ENCODE measurements at regions not wholly inside any gene's neighbourhood (a gene's known extent, or its start where the extent isn't known, plus 50 kb on each side); places are given as distances from the start of the nearest gene placed in this dataset.

- intact Hi-C loops (cut with micrococcal nuclease) = no loop called here
Observed at GRCh38 chr3:72470904-72471417, 377.3 kb downstream of the SHQ1 start.

- intact Hi-C loops (cut with micrococcal nuclease) = no loop called here
Observed at GRCh38 chr3:72465853-72466252, 382.4 kb downstream of the SHQ1 start.

- intact Hi-C loops (cut with micrococcal nuclease) = no loop called here
Observed at GRCh38 chr3:72463083-72463482, 385.2 kb downstream of the SHQ1 start.

- intact Hi-C loops (cut with micrococcal nuclease) = no loop called here
Observed at GRCh38 chr3:72462595-72463011, 385.6 kb downstream of the SHQ1 start.

DNA sequence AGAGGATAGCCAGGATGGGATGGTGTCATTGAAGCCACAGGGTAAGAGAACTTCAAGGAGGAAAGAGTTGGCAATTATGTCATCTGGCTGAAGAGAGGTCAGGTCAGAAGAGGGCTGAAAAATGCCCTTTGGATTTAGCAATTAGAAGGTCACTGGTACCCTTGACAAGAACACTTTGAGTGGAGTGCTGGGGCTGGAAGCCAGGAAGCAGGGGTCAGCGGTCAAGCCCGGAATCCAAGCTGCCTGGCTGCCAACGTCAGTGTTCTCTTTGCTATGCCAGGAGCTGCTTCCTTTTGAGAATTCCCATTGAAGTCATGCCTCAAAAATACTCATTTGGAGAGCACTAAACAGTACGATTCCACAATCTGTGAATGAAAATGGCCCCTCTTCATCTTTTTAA, 386.5 kb downstream of the SHQ1 start:
- intact Hi-C loops (cut with micrococcal nuclease) = no loop called here

- intact Hi-C loops (cut with micrococcal nuclease) = no loop called here
Observed at GRCh38 chr3:72460205-72461174, 387.8 kb downstream of the SHQ1 start.

- intact Hi-C loops (cut with micrococcal nuclease) = no loop called here
Observed at GRCh38 chr3:72459588-72459987, 388.7 kb downstream of the SHQ1 start.

DNA sequence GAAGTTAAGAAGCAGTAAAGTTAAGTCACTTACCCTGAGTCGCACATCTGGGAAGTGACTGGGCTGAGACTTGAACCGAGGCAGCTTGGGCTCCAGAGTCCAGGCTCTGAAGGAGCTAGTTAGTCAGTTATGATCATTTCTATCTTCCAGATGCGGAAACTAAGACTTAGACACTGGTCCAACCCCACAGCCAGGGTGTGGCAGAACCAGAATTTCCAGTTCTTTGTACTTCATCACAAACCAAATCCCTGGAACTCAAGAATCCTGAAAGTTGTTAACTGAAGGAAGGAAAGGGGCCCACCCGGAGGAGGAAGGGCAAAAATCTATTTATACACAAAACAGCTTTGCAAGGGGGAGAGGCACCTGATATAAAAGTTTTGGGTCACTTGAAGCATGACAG, 389.9 kb downstream of the SHQ1 start:
- intact Hi-C loops (cut with micrococcal nuclease) = no loop called here

- intact Hi-C loops (cut with micrococcal nuclease) = no loop called here
Observed at GRCh38 chr3:72454441-72454840, 393.8 kb downstream of the SHQ1 start.

DNA sequence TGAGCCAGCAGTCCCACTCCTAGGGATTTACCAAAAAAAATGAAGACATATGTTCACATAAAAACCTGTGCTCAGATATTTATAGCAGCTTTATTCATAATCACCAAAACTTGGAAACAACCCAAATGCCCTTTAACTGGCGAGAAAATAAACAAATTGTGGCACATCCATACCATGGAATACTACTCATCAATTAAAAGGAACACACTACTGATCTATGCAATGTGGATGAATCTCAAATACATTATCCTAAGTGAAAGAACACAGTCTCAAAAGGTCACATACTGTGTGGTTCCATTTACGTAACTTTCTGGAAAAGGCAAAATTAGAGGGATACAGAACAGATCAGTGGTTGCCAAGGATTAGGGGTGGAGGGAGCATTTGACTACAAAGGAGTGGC, 394.5 kb downstream of the SHQ1 start:
- intact Hi-C loops (cut with micrococcal nuclease) = no loop called here

DNA sequence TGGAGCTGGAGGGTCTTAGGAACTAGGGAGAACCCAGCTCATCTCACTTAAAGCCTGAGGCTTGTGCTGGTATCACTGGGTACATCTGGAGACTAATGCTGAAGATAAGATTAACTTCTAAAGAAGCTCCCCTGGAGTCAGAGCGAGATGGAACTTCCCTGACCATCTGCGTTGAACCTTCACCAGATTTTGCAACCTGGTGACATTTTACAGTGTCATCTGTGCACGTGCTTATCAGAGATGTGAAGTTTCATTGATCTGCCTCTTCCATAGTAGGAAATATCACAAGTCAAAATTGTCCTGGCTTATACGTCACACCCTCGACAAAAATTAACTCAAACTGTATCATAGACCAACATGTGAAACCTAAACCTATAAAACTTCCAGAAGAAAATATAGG, 395.5 kb downstream of the SHQ1 start:
- intact Hi-C loops (cut with micrococcal nuclease) = no loop called here

DNA sequence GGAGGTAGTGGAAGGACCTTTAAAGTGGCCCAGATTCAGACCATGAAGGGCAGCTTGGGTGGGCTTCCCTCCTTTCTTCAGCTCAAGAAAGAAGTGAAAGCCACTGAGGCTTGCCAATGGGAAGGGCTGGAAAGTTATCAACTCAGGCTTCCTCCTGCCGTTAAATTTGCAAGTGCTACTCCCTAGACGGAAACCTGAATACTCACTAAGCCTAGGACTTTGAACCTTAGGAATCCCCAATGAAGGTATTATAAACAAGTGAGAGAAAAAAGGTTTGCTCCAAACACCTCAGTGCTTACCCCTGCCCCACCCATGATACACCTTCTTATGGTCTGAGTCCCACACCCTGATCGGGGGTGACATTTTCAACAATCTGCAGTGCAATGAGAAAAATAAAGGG, 396.4 kb downstream of the SHQ1 start:
- intact Hi-C loops (cut with micrococcal nuclease) = no loop called here

DNA sequence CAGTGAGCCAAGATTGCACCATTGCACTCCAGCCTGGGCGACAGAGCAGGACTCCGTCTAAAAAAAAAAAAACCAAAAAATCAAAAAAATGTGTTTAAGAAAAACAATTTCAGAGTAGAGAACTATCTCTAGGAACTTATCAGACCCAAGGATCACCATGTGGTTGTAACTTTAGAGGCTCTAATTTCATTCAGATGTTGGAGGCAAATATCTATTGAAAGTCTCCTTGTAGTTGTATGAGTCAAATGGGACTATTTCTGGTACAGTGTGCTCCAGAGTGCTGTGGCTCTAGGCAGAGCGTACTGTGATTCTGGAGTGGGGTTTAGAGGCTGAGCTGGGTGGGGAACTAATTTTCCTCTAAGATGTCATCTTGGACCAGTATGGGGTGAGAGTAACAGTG, 398.7 kb downstream of the SHQ1 start:
- intact Hi-C loops (cut with micrococcal nuclease) = loop anchor here (5.0 to 10.0 kb wide), 3 partner anchors 183 to 1225 kb away; no protein-coding TSS in a partner anchor

GRCh38 chr3:72448858-72449257, 399.4 kb downstream of the SHQ1 start:
- intact Hi-C loops (cut with micrococcal nuclease) = loop anchor here (5.0 to 10.0 kb wide), 3 partner anchors 183 to 1224 kb away; no protein-coding TSS in a partner anchor

- intact Hi-C loops (cut with micrococcal nuclease) = loop anchor here (5.0 to 10.0 kb wide), 3 partner anchors 184 to 1224 kb away; no protein-coding TSS in a partner anchor
Observed at GRCh38 chr3:72448375-72448823, 399.8 kb downstream of the SHQ1 start.

- intact Hi-C loops (cut with micrococcal nuclease) = loop anchor here (2.0 to 10.0 kb wide), 9 partner anchors 105 to 1223 kb away; no protein-coding TSS in a partner anchor
Observed at GRCh38 chr3:72447059-72447946, 400.9 kb downstream of the SHQ1 start.

DNA sequence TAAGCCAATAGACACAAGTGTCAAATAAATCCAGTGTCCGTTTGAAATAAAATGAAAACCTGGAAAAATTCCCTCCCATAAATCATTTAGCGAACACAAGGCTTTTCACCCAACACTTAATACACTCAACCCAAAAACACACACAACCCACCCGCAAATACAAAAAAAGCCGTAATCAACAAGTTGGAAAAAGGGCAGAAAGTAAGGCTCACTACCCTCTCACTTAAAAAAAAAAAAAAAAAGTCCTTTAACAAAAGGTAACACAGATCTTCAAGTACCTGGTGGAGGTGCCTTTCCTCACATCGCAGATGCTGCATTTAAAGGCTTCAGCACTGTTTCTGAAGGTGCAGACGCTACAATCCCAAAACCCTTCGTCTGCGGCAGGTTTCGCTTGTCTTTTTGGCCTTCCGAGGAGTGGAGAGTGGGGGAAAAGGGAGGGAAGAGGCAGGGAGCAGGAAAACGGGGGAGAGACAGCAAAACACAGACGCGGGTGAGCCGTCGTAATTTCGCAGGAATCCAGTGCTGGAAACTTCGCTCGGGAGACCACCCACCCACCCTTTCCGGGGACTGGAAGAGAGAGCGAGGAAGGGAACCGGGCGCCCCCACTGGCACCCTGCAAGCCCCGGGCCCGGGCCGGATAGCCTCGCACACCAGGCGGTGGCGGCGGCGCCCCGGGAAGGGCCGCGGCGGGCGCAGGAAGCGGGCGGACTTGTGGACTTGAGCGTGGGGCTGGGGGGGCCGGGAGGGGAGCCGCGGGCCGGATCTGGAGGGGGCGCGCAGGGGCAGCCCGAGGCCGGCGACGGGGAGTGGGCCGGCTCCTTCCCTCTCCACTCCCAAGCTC, 401.8 kb downstream of the SHQ1 start, which contains the start of gene RYBP:
Gene RYBP (minus strand): TSS at position 404 of the 841 bp plus-strand sequence.
- intact Hi-C loops (cut with micrococcal nuclease) = loop anchor here (1.0 to 10.0 kb wide), 11 partner anchors 37 to 1222 kb away; no protein-coding TSS in a partner anchor

- intact Hi-C loops (cut with micrococcal nuclease) = loop anchor here (1.0 to 10.0 kb wide), 20 partner anchors 9 to 1221 kb away; partner anchors contain the start of gene SHQ1
Observed at GRCh38 chr3:72445827-72446217, 402.4 kb downstream of the SHQ1 start.

DNA sequence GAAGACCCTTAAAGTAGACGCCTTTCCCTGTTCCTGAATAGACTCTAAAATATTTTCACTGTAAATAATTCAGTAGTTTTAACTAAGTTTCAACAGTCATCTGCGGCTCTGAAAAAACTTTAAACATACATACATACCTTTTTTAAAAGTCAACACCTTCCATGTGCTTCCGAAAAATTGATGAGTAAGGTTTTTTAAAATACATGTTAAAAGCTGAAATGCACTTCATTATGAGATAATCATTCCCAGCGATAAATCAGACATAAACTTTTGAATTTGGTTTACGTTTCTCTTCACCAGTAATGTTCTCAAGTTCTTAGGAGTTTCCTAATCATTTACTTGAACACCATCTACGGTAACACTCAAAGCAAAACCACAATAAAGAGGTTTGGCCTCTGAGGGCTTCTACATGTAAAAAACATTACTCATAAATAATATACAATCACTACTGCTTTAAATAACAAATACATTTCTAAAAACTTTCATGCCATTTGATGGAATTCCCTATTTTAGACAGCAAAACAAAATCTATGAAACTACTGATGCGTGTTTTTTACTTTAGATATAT, 403.5 kb downstream of the SHQ1 start:
- intact Hi-C loops (cut with micrococcal nuclease) = loop anchor here (1.0 to 10.0 kb wide), 13 partner anchors 7 to 1220 kb away; partner anchors contain the start of gene SHQ1

DNA sequence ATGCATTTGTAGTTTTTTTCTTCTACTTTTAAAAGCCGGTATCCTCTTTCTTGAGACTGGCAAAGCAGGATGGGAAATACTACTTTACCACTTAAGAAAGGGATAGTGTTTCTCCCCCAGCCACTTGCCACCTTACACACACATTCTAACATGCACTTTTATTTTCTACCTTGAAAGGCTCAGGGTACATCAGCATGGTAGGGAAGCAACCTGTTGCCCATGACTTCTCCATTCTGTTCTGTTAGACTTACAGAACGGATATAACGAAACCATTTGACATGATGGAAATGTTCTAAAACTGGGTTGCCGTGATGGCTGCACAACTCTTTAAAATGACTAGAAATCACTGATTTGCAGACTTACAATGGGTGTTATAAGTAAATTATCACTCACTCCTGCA, 405.5 kb downstream of the SHQ1 start:
- intact Hi-C loops (cut with micrococcal nuclease) = loop anchor here (10.0 kb wide), 2 partner anchors 642 to 1218 kb away; no protein-coding TSS in a partner anchor

All from T-helper 1 cell treated with Interleukin-12 subunit alpha and Interleukin-12 subunit beta and Interleukin-4 antibody, amounts not matched to agents 30 ng/mL and 1 ng/mL, for 36 hours (primary cell).